SJCRH30 (cell line): ENCODE measurements at regions not wholly inside any gene's neighbourhood (a gene's known extent, or its start where the extent isn't known, plus 50 kb on each side); places are given as distances from the start of the nearest gene placed in this dataset.

Experiments
- DNase-seq, 2 experiments: peaks; one replicate each; pipeline ENCODE4 v3.0.0-alpha.2; 2015 to 2020
- H3K27ac ChIP-seq: fragments of 250-450 bp; sonication (Bioruptor Pico); 2 replicates; pipeline ENCODE4 v1.5.1; 2020; ENCODE audit warnings: mild to moderate bottlenecking, moderate library complexity
- H3K27me3 ChIP-seq: fragments of 250-450 bp; sonication (Bioruptor Pico); 2 replicates; pipeline ENCODE4 v1.5.1; 2020; ENCODE audit warnings: mild to moderate bottlenecking, moderate library complexity
- H3K36me3 ChIP-seq: fragments of 250-450 bp; sonication (Bioruptor Pico); 2 replicates; pipeline ENCODE4 v1.5.1; 2020; ENCODE audit warnings: mild to moderate bottlenecking, moderate library complexity
- H3K4me1 ChIP-seq: fragments of 250-450 bp; sonication (Bioruptor Pico); 2 replicates; pipeline ENCODE4 v1.5.1; 2020; ENCODE audit warnings: mild to moderate bottlenecking, moderate library complexity
- H3K4me3 ChIP-seq: fragments of 250-450 bp; sonication (Bioruptor Pico); 2 replicates; pipeline ENCODE4 v1.5.1; 2020; ENCODE audit warnings: mild to moderate bottlenecking, moderate library complexity
- H3K9me3 ChIP-seq: fragments of 250-450 bp; sonication (Bioruptor Pico); replicated peaks from 2 replicates; pipeline ENCODE4 v1.5.1; 2020; ENCODE audit warnings: mild to moderate bottlenecking, moderate library complexity

DNA sequence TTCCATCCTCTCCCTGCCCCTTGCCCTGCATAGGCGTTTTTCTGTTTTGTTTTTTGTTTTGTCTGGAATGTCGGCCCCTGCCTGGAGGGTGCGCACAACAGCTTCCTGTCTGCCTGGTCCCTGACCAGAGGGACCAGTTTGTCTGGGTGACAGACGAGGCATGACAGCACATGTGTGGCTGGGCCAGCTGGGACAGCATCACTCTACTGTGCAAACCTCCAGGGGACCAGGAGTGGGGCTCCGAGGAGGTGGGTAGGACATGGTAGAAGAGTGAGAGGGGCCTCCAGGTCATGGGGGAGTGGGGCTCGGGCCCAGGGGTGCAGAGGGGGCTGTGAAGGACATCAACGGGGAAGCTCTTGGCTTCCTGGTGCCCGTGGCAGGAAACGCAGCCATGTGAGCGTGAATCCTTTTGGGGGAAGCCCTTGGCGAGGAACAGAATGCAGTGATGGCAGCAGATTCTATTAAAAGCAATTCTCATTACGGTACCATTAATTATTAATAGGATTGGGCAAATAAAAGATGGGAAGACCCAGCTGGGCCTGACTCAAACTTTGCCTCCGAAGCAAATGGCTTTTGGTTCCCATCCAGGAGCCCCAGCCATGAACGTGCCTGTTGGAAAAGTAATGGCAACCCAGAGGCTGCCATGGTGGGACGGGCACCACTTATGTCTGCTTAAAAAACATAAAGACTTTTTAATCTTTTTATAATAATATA lies 184.4 kb upstream of the IER5L start:
- Histone ChIP-seq H3K36me3 (no peaks in the 10 kb centered on the region), H3K4me1 (no peaks in the 10 kb centered on the region), H3K4me3 (no peak overlapping the region), H3K27ac (no peak overlapping the region), H3K9me3 (no peaks in the 10 kb centered on the region), H3K27me3 (peaks cover 8% of the 10 kb centered on the region; the same call in 1 of the 2 replicates)
- no peak for DNase-seq

DNA sequence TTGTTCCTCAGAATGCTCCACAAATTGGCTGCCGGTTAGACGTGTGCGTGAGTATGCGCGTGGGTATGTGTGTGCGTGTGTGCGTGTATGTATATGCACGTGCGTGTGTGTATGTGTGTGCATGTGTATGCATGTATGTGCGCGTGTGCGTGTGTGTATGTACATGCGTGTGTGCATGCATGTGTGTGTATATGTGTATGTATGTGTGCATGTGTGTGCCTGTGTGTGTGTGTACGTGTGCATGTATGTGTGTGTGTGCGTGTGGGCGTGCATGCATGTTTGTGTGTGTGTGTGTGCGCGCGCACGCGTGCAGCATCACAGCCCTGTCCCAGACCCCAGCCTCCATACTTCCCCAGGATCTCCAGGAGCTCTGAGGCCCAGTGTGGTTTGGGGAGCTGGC lies 183.1 kb upstream of the IER5L start:
- Histone ChIP-seq H3K4me1 (no peaks in the 10 kb centered on the region), H3K9me3 (no peaks in the 10 kb centered on the region), H3K27ac (no peak overlapping the region), H3K27me3 (peaks cover 8% of the 10 kb centered on the region; the same call in 1 of the 2 replicates), H3K4me3 (no peak overlapping the region), H3K36me3 (no peaks in the 10 kb centered on the region)
- no peak for DNase-seq

DNA sequence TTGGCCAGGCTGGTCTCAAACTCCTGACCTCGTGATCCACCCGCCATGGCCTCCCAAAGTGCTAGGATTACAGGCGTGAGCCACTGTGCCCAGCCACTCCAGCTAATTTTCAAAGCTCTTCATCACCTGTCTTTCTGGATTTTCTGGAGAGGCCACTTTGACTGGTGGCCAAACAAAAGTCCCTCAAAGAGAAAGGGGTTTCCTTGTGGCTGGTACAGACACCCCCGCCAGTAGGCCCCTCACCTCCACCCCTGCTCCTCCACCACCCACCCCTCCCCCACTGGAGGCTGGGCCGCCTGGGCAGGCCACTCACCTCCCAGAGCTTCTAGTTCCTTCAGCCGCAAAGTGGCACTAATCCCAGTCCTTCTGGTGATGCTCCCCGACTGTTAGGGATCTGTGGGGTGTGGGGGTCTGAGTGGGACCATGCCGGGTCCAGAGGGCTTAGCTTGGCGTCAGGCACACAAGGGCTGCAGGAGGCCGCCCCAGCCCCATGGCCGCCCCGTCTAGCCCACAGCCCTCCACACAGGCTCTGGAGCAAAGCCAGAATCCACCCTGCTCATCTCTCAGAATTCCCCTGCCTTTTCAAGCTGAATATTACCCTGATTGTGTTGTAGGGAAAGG lies 182.0 kb upstream of the IER5L start:
- Histone ChIP-seq H3K9me3 (no peaks in the 10 kb centered on the region), H3K27me3 (peaks cover 8% of the 10 kb centered on the region; the same call in 1 of the 2 replicates), H3K27ac (no peak overlapping the region), H3K36me3 (no peaks in the 10 kb centered on the region), H3K4me1 (no peaks in the 10 kb centered on the region), H3K4me3 (no peak overlapping the region)
- peak in 1 of 2 experiments; percentile 18 for DNase-seq

DNA sequence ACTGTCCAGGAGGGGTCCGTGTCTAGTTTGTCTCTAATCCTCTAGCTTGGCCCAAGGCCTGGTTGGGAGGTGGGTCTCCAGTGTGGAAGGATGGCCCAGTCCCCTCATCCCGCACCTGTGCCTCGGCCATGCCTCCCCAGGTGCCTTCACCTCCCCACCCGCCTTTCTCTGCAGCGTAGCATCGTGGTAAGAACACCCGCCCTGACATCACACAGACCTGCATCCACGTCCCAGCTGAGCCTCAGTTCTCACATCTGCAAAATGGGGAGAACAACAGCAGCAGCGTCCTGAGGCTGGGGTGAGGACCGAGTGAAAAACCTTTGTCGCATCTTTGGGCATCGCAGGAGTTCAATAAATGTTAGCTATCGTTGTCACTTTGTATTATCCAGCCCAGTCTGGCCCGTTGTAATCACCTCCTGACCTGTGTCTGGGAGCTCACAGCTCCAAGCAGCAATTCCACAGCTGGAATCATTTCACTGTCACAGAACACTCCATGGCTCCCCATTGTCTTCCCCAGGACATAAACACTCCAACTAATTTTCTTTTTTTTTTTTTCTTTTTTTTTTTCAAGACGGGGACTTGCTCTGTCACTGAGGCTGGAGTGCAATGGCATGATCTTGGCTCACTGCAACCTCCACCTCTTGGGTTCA lies 181.2 kb upstream of the IER5L start:
- Histone ChIP-seq H3K36me3 (no peaks in the 10 kb centered on the region), H3K27ac (no peak overlapping the region), H3K27me3 (peaks cover 8% of the 10 kb centered on the region; the same call in 1 of the 2 replicates), H3K4me3 (no peak overlapping the region), H3K4me1 (no peaks in the 10 kb centered on the region), H3K9me3 (no peaks in the 10 kb centered on the region)
- no peak for DNase-seq

DNA sequence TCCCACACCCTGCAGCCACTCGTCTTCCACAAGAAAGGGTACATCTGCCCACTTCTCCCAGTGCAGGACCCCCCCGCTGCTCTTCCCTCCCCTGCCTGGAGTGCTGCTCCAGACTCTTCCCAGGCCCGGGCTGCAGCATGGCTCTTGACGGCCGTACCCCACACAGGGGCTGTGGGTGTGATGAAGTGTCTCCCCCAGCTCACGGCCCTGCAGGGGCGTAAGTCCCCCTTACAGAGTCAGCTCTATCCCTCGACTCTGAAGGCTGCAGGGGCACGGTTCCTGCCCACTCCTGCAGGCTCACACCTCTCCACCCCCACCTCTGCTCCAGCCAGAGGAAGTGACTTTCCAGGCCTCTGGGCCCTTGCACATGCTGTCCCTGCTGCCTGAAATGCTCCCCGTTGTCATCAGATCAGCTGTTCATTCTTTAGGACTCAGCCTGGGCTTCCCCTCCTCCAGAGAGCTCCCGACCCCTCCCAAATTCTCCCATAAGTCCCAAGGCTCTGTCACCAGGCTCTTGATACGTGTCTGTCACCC lies 180.6 kb upstream of the IER5L start:
- Histone ChIP-seq H3K27ac (no peak overlapping the region), H3K4me1 (no peaks in the 10 kb centered on the region), H3K36me3 (no peaks in the 10 kb centered on the region), H3K9me3 (no peaks in the 10 kb centered on the region), H3K27me3 (peaks cover 14% of the 10 kb centered on the region; the same call in 1 of the 2 replicates), H3K4me3 (no peak overlapping the region)
- DNase-seq = no peak

DNA sequence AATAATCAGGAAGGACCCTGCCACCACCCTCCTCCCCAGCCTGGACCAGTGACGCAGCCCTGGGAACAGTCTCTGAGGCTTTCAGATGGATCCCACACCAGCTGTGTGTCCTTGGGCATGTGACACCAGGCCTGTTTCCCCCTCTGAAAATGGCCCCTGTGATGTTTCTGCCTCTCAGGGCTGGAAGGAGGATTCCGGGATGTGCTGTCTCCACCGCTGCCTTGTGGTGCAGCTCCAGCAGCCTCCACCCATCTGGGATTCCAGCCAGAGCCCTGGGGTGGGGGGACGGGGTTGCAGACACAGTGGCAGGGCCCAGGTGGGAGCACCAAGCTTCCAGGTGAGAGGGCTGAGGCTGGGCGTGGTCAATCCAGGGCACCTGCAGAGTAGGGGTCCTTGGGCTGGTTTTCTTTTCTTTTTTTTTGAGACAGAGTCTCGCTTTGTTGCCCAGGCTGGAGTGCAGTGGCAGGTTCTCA lies 179.7 kb upstream of the IER5L start:
- Histone ChIP-seq H3K27ac (no peak overlapping the region), H3K27me3 (peaks cover 14% of the 10 kb centered on the region; the same call in 1 of the 2 replicates), H3K36me3 (no peaks in the 10 kb centered on the region), H3K4me3 (no peak overlapping the region), H3K4me1 (no peaks in the 10 kb centered on the region), H3K9me3 (no peaks in the 10 kb centered on the region)
- DNase-seq = no peak

DNA sequence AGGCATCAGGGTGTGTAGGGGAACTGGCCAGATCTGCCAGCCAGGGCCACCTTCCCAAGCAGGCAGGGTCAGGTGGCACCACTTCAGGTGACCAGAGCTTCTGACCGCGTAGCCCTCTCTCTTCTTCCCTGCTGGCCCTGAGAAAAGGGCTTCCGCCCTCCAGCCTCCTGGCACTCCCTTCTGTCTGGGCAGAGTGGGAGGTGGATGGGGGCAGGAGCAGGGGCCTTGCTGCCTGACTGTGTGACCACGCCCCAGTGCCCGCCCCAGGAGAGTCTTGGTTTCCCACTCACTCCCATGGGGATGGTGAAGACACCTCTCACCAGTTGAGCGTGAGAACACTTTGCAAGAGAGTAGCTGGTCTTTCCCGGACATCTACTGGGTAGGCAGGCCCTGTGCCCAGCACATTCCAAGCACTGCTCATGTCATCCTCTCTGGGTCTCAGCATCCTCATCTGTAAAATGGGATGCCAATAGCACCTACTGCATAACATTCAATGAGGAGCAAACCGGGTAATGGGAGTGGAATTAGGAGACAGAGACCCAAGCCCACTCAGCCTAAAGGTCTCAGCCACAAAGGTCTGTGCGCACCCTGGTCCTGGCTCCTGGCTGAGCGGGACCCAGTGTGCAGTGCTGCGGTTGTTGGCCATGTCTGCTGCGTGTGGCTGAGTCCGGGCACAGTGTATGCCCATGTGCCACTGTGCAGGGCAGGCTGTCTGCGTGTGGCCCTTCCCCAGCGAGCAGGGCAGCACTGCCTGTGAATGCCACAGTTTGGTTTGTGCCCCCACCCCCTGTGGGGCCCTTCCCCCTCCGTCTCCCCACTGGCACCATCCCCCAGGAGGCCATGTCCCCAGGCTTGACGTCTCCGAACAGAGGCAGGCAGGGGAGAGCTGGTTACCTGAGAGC lies 179.1 kb upstream of the IER5L start:
- Histone ChIP-seq H3K4me1 (no peaks in the 10 kb centered on the region), H3K4me3 (no peak overlapping the region), H3K36me3 (no peaks in the 10 kb centered on the region), H3K27me3 (peaks cover 14% of the 10 kb centered on the region; the same call in 1 of the 2 replicates), H3K9me3 (no peaks in the 10 kb centered on the region), H3K27ac (no peak overlapping the region)
- no peak for DNase-seq

DNA sequence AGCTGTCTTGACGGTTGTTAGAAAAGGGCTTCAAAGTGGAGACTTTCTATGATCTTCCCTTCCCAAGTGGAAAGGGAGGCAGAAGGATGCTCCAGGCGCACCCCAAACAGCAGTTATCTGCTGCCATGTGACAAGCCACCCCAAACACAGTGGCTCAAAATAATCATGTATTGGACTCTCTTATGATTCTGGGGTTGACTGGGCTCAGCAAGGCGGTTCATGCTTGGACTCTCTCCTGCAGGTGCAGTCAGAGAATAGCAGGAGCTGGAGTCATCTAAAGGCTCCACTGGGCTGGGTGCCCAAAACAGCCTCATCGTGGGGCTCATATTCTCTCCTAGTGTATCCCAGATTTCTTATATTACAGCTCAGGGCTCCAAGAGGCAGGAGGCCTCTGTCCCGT lies 177.6 kb upstream of the IER5L start:
- Histone ChIP-seq H3K36me3 (no peaks in the 10 kb centered on the region), H3K9me3 (no peaks in the 10 kb centered on the region), H3K4me3 (no peak overlapping the region), H3K4me1 (no peaks in the 10 kb centered on the region), H3K27me3 (peaks cover 21% of the 10 kb centered on the region), H3K27ac (no peak overlapping the region)
- no peak for DNase-seq

DNA sequence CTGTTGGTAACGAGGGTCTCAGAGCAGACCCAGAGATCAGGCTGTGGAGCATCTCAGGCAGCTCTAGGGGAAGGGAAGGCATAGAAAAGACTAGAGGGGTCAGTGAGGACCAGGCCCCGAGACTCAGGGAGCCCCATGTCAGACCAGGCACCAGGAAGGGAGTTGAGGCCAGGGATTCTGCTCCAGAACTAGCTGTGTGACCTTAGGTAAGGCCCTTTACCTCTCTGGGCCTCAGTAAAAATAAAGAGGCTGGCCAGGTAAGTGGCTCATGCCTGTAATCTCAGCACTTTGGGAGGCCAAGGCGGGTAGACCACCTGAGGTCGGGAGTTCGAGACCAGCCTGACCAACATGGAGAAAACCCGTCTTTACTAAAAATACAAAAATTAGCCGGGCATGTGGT lies 176.4 kb upstream of the IER5L start:
- Histone ChIP-seq H3K27ac (no peak overlapping the region), H3K4me3 (no peak overlapping the region), H3K36me3 (no peaks in the 10 kb centered on the region), H3K4me1 (no peaks in the 10 kb centered on the region), H3K27me3 (peaks cover 21% of the 10 kb centered on the region), H3K9me3 (no peaks in the 10 kb centered on the region)
- no peak for DNase-seq

DNA sequence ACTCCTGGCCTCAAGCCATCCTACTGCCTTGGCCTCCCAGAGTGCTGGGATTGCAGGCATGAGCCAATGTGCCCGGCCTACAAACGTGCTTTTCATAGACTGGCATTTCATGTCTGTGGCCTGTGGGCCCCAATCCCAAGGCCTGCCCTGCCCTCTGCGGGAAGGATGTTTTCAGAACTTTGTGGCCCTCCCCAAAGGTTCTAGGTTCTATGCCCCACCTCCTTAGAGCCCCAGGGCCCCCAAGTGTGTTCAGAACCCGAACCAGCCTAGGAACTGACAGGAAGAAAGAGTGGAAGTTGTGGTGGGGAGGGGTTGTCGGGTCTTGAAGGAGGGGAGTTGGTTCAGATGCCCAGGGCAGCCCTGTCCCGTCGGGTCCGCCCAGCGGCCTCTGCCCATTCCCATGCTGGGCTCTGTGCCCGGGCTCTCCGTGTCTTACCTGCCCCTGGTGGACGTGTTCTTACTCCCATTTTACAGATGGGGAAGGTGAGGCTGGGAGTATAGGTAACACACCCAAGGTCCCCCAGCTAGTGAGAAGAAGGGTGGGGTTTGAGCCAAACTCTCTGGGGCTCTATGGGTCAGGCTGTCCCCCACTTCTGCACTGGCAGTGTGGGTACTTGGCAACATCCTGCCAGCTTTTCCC lies 175.8 kb upstream of the IER5L start:
- peaks cover 16% of the 10 kb centered on the region for H3K27me3 ChIP-seq
- no peak overlapping the region for H3K27ac ChIP-seq
- H3K9me3 ChIP-seq = no peaks in the 10 kb centered on the region
- no peaks in the 10 kb centered on the region for H3K36me3 ChIP-seq
- H3K4me3 ChIP-seq = no peak overlapping the region
- no peak for DNase-seq
- H3K4me1 ChIP-seq = no peaks in the 10 kb centered on the region

DNA sequence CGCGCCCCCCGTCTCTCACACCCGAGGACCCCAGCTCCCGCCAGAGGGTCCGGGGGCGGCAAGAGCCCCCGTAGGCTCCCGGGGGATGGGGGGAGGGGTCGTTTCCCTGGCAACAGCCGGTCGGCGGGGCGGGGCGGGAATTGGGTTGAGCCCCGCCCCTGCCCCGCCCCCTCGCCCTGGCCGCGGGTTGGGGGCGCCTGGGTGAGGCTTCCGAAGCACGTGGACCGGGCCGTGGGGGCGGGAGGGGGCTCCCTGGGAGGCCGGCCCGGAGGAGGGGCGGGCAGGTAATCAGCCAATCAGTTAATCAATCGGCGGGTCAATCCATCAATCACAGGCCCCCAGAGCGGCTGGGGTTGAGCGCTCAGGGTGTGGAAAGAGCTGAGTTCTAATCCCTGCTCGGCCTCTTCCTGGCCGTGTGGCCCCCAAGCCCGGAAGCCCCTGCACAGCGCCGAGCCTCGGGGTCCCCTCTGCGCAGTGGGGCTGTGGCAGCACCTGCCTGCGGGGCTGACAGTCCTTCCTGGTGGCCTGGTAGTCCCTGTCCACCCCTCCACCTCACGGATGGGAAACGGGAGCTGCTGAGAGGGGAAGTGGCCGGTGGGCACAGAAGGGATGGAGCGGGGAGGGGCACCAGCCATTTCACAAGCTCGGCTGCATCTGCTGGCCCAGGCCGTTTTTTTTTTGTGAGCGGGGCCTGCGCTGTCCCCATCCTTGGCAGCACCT lies 174.2 kb upstream of the IER5L start:
- DNase-seq = no peak
- Histone ChIP-seq H3K36me3 (no peaks in the 10 kb centered on the region), H3K9me3 (no peaks in the 10 kb centered on the region), H3K4me3 (no peak overlapping the region), H3K27ac (no peak overlapping the region), H3K4me1 (no peaks in the 10 kb centered on the region), H3K27me3 (peaks cover 14% of the 10 kb centered on the region)

DNA sequence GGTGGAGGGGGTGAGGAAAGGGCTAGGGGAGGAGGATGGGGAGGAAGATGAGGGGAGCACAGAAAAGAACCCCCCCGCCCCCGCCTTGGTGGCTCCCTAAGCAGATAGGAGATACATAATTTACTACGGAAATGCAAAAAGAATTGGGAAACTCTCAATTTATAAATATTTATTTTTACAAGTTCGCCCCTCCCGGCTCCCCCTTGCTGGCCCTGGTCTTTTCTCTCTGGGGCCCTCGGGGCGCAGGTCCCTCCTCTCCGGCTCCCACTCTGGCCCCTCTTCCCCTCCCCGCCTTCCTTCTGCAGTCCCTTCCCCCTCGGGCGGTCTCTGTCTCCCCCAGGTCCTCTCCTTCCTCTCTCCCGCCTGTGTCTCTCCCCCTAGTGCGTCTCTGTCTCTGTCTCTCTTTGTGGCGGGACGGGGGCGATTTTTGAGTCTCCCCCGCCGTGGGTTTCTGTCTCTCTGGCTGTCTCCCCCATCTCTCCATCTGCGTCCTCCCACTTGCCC lies 173.6 kb upstream of the IER5L start:
- no peak overlapping the region for H3K4me3 ChIP-seq
- H3K27me3 ChIP-seq = peaks cover 14% of the 10 kb centered on the region
- DNase-seq = no peak
- H3K27ac ChIP-seq = no peak overlapping the region
- no peaks in the 10 kb centered on the region for H3K9me3 ChIP-seq
- no peaks in the 10 kb centered on the region for H3K4me1 ChIP-seq
- H3K36me3 ChIP-seq = no peaks in the 10 kb centered on the region

DNA sequence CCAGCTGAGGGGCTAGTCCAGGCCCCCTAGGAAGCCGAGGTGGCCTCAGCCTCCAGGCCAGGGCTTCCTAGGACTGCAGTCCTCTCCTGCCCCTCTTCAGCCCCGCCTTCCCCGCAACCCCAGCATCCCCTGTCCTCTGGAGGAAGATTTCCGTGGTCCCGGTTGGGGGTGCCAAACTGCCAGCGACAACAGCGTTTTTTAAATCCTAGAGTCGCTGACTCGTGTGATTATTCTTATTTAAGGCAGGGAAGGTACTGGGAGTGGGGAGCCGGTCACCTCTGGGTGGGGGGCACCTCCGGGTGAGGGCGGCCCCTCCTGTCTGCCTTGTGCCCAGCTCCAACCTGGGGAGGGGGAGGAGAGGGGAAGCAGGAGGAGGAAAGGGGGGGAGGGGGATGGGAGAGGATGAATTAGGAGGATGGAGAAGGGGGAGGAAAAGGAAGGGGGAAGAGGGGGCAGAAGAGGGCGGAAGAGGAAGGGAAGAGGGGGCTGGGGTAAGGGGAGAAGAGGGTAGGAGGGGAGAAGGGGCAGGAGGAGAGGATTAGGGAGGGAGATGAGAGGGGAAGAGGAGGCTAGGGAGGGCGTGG lies 173.1 kb upstream of the IER5L start:
- H3K4me3 ChIP-seq = no peak overlapping the region

More for the DNA sequence above, 173.1 kb upstream of the IER5L start:
- Histone ChIP-seq H3K27me3 (peaks cover 14% of the 10 kb centered on the region), H3K36me3 (no peaks in the 10 kb centered on the region), H3K4me1 (no peaks in the 10 kb centered on the region), H3K27ac (no peak overlapping the region), H3K9me3 (no peaks in the 10 kb centered on the region)
- DNase-seq = no peak
